Mucosa of descending colon (tissue), 3 donors: ENCODE measurements at regions not wholly inside any gene's neighbourhood (a gene's known extent, or its start where the extent isn't known, plus 50 kb on each side); places are given as distances from the start of the nearest gene placed in this dataset.
"Not testable (repeated sequence)": the region's sequence is repeated elsewhere in the genome, so short reads cannot be mapped to it uniquely, and the experiment has no call there.

Source experiments
- ATAC-seq: fragments of 200-7000 bp; cut with Tn5 transposase; one replicate; pipeline ENCODE4 v1.9.1; 2020; ENCODE audit warnings: mild to moderate bottlenecking, moderate library complexity
- DNase-seq, 3 donors: peaks; one replicate each; pipeline ENCODE4 v3.0.0-alpha.2; 2020
- H3K36me3 ChIP-seq: fragments of 200-600 bp; one replicate; pipeline ENCODE4 v1.8.0; 2021; ENCODE audit warnings: low read depth, mild to moderate bottlenecking
- H3K4me1 ChIP-seq: fragments of 200-600 bp; one replicate; pipeline ENCODE4 v1.8.0; 2021; ENCODE audit warnings: low read depth, mild to moderate bottlenecking
- H3K4me3 ChIP-seq: fragments of 200-600 bp; one replicate; pipeline ENCODE4 v1.8.0; 2021; ENCODE audit warnings: mild to moderate bottlenecking
- H3K9me3 ChIP-seq: fragments of 200-600 bp; one replicate; pipeline ENCODE4 v1.8.0; 2021; ENCODE audit warnings: mild to moderate bottlenecking
- intact Hi-C, 2 donors: fragments of 100-400 bp; cut with DNase I in 1 of 2; cut with micrococcal nuclease in 1 of 2; formaldehyde crosslinking; loops; one replicate each; pipeline versions ENCODE4 v1.11.0 to v1.11.1; 2022; cut with DNase I, micrococcal nuclease
- donor health status: DM: no; HTN: no; CAD: no; lungs with moderate emphysema.
- donor health status: DM: no; HTN: no; CAD: no.
- donor health status: DM: no; HTN: yes; CAD: no.

DNA sequence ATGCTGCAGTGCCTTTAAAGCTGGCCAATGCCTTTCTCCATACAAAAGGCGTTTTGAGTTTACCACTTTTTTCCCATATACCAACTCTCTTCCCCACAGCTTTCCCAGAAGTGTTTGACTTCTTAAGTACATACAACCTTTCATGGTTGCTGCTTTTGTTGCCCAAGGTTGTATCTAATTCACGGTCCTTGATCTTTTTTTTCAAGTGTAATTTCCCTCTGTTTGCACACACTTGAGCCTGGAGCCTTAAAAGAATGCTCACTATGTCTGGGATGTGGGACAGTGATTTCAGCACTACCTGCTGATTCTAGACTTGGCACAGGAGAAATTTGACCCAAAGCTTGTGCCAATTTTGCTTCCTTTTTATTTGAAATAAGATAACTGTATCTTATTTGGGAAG lies 324.7 kb downstream of the ANAPC1 start:
- intact Hi-C loops, H3K9me3 ChIP-seq, H3K36me3 ChIP-seq, H3K4me3 ChIP-seq, DNase-seq, ATAC-seq, H3K4me1 ChIP-seq: not testable (repeated sequence)

DNA sequence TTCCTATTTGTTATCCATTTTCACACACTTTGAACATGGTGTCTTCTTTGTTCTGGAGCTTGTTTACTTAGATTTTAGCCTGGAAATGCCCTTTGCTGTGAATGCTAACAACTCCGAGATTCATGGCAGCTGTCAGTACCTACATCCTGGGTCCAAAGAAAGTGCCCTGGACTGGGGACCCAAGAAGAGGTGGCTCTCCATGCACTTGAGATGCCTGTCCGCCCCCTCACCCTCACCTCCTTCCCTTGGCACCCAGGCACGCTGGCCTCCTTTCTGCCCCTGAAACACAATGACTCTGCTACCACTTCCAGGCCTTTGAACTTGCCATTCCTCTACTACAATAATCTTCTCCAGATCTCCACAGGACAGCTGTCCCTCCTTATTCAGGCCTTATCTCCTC lies 324.2 kb downstream of the ANAPC1 start:
- ATAC-seq, intact Hi-C loops, H3K4me3 ChIP-seq, H3K9me3 ChIP-seq, H3K4me1 ChIP-seq, DNase-seq, H3K36me3 ChIP-seq: not testable (repeated sequence)

DNA sequence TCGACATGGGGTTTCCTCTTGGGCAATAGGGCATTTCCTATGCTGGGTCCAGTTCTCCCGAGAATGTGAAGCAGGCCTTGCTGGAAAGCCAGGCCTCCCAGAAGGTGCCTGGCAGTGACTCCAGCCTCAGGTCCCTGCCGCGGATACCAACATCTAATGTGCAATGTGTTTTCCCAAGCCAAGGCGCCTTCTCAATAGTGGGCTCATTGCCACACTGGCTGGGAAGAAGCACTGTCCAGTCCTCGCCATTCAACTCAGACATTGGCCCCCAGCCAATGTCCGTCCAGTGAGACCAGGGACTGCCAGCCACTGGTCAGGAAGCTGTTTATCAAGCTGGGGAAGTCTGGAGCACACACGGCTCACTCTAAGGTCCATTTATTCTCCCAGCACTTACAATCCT lies 317.9 kb downstream of the ANAPC1 start:
- intact Hi-C loops, H3K36me3 ChIP-seq, H3K9me3 ChIP-seq, H3K4me3 ChIP-seq, H3K4me1 ChIP-seq, DNase-seq, ATAC-seq: not testable (repeated sequence)

DNA sequence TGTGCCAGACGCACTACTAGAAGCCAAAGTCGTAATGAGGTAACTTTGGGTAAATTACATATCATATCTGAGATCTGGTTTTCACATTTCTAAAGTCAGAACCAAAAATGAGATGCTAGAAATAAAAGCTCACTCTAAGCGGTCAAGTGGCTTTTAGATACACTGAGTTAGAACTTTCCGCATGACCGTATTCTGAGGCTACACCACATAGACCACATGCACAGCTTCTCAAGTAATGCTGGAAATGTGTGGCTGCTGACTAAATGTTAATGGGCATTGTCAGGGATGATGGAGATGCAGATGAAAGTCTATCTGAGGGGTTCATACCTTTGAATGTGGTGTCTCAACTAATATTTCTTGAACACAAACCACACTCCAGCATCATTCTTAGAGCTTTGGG lies 316.8 kb downstream of the ANAPC1 start:
- ATAC-seq, intact Hi-C loops: not testable (repeated sequence)

DNA sequence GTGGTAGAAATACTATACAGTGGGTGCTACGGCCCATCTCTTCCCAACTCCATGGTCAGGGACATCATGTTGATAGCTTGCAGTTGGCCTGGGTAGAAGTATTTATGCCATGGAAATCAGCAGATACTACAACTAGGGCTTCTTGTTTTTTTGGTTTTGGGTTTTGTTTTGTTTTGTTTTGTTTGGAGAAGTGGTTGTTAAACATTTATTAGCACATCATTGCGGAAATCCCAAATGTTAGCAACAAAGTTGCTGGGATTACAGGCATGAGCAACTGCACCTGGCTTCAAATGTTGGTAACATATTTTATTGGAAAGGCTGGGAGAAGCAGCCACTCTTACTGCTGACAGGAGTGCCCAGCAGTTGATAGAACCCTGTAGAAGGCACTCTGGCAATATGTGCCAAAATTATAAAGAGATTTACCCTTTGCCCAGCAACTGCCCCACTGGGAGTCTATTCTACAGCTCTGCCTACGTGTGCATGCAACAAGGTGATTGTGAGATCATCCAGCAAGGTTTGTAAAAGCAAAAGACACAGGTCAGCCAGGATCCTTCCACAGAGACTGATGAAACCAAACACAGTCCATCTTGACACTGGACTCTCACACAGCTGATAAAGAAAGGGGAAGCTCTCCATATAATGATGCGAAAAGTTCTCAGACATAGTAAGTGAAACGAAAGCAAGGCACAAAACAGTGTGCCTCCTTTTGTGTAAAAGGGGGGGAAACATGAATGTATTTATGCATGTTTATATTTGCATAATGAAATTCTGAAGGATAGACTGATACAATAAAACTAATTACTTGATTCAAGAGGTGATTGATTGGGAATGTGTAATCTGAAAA lies 314.4 kb downstream of the ANAPC1 start:
- intact Hi-C loops, DNase-seq, H3K4me1 ChIP-seq, H3K36me3 ChIP-seq, H3K4me3 ChIP-seq, H3K9me3 ChIP-seq: not testable (repeated sequence)
- ATAC-seq = peak; percentile 18

More for the DNA sequence above, 316.8 kb downstream of the ANAPC1 start:
- H3K4me3 ChIP-seq, H3K9me3 ChIP-seq, H3K4me1 ChIP-seq, H3K36me3 ChIP-seq, DNase-seq: not testable (repeated sequence)

DNA sequence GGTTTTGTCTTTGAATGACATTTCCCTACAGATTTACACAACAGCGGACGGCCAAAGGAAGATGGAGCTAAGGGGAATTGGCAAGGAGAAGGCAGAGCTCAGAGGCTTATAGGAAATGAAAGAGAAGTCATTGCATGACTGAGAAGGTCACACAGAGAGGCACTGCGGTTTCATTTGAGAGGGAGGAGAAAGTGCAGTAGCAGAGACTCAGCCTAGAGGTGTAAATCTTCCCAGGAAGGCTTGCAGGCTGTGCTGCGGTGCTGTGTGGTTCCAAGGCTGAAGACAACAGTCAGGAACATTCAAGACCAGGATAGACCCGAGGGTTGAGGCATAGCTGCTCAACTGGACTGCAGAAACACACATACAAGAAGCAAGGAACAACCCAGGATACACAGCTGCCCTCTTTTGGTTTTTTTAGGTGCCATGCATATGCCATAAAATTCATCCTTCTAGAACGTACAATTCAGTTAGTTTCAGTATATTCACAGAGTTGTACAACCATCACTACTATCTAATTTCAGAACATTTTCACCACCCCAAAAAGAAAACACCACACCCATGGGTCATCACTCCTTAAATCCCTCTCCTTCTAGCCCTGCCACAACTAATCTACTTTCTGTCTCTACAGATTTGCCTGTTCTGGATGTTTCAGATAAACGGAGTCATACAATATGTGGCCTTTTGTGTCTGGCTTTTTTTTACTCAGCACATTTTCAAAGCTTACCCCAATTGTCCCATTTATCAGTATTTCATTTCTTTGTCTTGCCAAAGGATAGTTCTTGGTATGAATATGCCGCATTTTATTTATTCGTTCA lies 313.5 kb downstream of the ANAPC1 start:
- intact Hi-C loops, H3K9me3 ChIP-seq, H3K4me3 ChIP-seq, H3K36me3 ChIP-seq, H3K4me1 ChIP-seq, DNase-seq: not testable (repeated sequence)
- peak; percentile 64 for ATAC-seq

DNA sequence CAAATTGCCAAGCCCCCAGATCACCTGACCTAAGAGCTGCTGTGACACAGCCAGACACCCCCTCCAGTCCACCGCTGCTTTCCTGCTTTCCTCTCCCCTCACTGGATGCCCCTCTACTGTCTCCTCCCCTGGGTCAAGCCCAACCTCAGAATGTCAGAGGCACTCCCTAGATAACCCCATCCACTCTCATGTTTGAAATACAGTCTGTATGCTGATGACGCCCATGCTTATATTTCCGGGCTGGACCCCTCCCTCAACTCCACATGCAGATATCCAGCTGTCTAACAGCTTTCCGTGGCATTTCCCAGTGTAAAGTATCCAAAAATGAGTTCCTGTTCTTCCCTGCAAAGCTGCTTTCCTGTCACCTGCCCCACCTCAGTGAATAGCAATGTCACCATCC lies 309.2 kb downstream of the ANAPC1 start:
- H3K4me1 ChIP-seq, intact Hi-C loops, ATAC-seq, H3K36me3 ChIP-seq, H3K4me3 ChIP-seq, DNase-seq, H3K9me3 ChIP-seq: not testable (repeated sequence)

DNA sequence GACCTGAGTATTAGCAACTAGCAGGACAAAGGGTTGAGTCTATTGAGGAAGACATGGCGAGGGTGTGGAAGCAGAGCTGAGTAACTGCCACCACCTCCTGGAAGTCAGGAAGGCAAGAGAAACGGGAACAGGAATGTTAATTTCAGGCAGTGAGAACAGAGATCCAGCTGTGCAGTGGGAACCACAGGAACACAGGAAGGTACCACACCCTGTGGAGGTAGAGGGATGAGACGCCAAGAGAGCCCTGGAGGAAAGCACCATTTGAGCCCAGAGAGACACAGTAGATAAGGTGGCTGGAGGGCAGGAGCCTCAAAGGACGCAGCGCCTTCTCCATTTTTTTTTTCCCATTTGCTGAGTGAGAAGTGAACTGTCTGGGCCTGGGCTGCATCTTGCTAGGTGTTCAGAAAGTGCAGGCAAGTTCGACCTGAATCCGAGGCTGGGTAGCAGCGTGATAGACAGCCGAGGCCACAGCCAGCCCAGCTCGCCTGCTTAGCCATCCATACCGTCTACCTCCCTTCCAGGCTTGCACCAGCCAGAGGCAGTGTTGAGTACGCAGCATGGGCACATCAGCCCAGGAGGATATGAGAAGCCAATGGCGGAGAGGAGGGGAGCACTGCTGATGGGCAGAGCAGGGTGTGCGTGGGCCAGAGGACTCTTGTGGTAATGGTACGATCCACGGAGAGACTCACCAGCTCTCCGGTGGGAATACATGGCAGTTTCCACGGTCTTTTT lies 306.7 kb downstream of the ANAPC1 start:
- intact Hi-C loops = not testable (repeated sequence)

DNA sequence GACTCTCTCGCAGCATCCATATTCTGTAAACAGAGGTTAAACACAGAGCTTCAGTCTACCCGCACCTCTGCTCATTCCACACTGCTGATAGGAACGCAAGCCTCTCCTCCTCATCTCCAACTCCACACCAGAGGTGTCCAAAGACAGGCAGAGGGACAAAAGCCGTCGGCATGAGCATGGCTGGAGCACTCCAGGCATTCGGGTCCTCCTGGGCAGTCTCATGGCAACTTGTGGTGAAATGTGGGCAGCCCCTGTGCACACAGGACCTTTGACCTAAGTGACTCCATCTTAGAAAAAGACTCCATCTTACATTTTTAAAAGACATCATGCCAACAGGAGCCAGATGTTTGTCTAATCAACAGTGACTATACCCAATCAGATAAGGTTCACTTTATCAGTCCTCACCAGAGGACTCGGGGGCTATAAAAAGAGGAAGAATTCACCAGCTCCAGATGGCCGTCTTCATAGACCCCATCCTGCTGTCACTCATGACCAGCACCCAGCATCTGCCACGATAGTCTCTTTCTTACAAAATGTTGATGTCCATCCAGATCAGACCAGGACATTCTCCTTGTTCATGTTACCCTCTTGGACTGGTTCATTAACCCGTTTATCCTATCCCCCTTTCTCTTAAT lies 304.4 kb downstream of the ANAPC1 start:
- H3K4me3 ChIP-seq, intact Hi-C loops, DNase-seq, H3K4me1 ChIP-seq, H3K36me3 ChIP-seq, H3K9me3 ChIP-seq, ATAC-seq: not testable (repeated sequence)

More for the DNA sequence above, 306.7 kb downstream of the ANAPC1 start:
- not testable (repeated sequence) for H3K36me3 ChIP-seq, H3K4me3 ChIP-seq, H3K9me3 ChIP-seq, ATAC-seq, H3K4me1 ChIP-seq, DNase-seq

DNA sequence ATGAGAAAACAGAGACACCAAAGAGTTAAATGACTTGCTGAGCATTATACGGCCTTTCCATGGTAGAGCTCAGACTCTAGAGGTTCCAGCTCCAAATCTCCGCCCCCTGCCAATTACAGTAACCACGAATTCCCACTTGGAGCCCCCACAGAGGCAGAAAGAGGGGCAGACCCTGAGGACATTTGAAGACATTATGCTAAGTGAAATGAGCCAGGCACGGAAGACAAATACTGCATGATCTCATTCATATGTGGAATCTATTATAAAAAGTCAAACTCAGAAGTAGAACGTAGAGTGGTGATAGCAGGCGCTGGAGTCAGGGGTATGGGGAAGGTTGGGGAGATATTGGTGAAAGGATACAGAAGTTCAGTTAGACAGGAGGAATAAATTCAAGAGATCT lies 303.4 kb downstream of the ANAPC1 start:
- H3K36me3 ChIP-seq, H3K4me3 ChIP-seq, DNase-seq, intact Hi-C loops, H3K4me1 ChIP-seq, ATAC-seq, H3K9me3 ChIP-seq: not testable (repeated sequence)

DNA sequence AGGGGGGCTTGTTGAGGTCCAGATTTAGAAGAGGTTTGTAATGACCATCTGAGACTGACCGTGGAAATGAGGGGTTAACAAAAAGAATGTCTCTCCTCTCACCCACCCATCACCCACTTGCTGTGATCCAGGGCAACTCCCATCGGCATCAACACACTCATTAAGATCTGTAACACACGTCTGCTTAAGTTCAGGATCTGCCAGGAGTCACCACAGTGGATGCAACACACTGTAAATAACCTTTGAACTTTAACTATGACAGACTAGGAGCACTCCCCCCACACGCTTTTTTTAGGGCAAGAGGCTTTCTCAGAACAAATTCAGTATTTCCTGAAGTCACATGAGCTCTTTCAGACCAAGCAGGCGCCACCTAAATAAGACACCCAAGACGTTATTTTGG lies 301.9 kb downstream of the ANAPC1 start:
- H3K9me3 ChIP-seq, H3K4me1 ChIP-seq, intact Hi-C loops, H3K4me3 ChIP-seq, H3K36me3 ChIP-seq, ATAC-seq, DNase-seq: not testable (repeated sequence)

DNA sequence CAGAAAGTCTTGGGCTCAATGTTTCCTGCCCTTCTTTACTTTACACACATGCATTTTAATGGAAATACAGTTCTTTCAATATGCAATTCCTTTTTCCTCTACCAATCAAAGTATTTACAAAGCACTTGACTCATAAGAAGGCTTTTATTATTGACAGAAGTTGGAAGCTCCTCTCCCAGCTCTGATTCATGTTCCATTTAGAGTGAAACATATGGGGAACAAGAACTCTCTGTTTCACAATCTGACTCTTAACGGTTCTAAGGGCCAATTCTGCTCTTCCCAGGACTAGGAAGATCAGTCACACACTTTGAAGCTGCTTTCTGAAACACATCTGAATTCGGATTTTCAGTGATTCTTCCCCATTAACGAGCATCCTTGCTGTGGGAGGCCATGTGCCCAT lies 300.5 kb downstream of the ANAPC1 start:
- H3K4me3 ChIP-seq, H3K9me3 ChIP-seq, intact Hi-C loops, H3K4me1 ChIP-seq, ATAC-seq, H3K36me3 ChIP-seq, DNase-seq: not testable (repeated sequence)

DNA sequence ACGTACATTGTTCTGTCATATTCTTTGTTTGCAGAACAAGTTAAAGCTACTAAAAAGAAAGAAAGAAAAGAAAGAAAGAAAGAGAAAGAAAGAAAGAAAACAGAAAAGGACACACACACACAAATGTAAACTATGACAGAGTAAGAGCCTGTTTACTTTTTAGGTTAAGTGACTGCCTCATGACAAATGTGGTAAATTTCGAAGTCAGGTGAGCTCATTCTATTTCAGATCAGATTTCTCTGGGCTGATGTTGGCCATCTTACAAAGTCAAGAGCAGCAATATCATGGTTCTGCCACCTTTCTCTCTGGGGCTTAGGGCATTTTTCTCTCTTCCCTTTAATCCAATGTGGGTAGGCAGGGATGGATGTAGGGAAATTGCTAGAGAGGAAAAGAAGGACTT lies 299.5 kb downstream of the ANAPC1 start:
- ATAC-seq, intact Hi-C loops, DNase-seq, H3K4me1 ChIP-seq, H3K4me3 ChIP-seq, H3K9me3 ChIP-seq, H3K36me3 ChIP-seq: not testable (repeated sequence)
